Suprapubic skin (tissue), 4 donors: ENCODE measurements at regions not wholly inside any gene's neighbourhood (a gene's known extent, or its start where the extent isn't known, plus 50 kb on each side); places are given as distances from the start of the nearest gene placed in this dataset.

Source experiments
- DNase-seq, 2 donors: peaks; one replicate each; pipeline ENCODE4 v3.0.0-alpha.2; 2019; ENCODE audit warnings: low spot score in 2 of 2
- H3K27ac ChIP-seq: fragments of 200-600 bp; sonication (generic); one replicate; pipeline ENCODE4 v1.5.1; 2019
- H3K27me3 ChIP-seq: fragments of 200-600 bp; sonication (generic); one replicate; pipeline ENCODE4 v1.5.1; 2019
- H3K36me3 ChIP-seq: fragments of 200-600 bp; sonication (generic); one replicate; pipeline ENCODE4 v1.5.1; 2019
- H3K4me1 ChIP-seq: fragments of 200-600 bp; sonication (generic); one replicate; pipeline ENCODE4 v1.5.1; 2019
- H3K4me3 ChIP-seq: fragments of 200-600 bp; sonication (generic); one replicate; pipeline ENCODE4 v1.5.1; 2019; ENCODE audit warnings: mild to moderate bottlenecking
- H3K9me3 ChIP-seq: fragments of 200-600 bp; sonication (generic); one replicate; pipeline ENCODE4 v1.5.1; 2019
- CTCF ChIP-seq, 2 donors: fragments of 200-600 bp in 1 of 2; fragments of 450-650 bp in 1 of 2; sonication (generic) in 1 of 2; IDR thresholded peaks; one replicate each; pipeline ENCODE4 v1.5.1; 2016 to 2019; ENCODE audit warnings: antibody characterized with exemption in 2 of 2, mild to moderate bottlenecking in 1 of 2, moderate library complexity in 1 of 2
- EP300 ChIP-seq: sonication (generic); formaldehyde crosslinking; IDR thresholded peaks from one replicate; pipeline ENCODE4 v1.6.1; 2017; ENCODE audit warnings: antibody characterized with exemption
- POLR2A ChIP-seq, 2 donors: fragments of 450-650 bp; IDR thresholded peaks; one replicate each; pipeline ENCODE4 v1.6.1; 2017; ENCODE audit warnings: antibody characterized with exemption in 2 of 2, mild to moderate bottlenecking in 2 of 2, moderate library complexity in 2 of 2
- POLR2AphosphoS5 ChIP-seq, 3 donors: sonication (generic); formaldehyde crosslinking; IDR thresholded peaks; one replicate each; pipeline ENCODE4 v1.6.1; 2017; ENCODE audit warnings: antibody characterized with exemption in 3 of 3
- WGBS: methylation state at CpG from one replicate; pipeline ENCODE4 v1.1.5; 2018; 5-methylcytosine and 5-hydroxymethylcytosine counted together

DNA sequence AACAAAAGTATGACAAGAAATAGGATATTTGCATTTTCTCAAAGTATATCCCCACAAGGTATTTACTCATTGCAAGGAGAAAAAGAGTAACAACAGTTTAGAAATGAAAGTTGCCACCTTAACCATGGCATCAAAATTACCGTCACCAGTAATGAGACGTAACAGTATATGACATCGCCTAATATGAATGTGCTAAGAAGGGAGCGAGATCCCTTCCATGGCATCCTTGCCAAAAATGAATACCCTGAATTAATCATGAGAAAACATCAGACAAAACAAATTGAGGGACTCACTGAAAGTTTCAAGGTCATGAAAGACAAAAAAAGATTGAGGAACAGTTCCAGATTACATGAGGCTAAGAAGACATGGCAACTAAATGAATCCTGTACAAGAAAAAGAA, 78.9 kb upstream of the MROH9 start:
- no peaks in the 10 kb centered on the region for H3K27me3 ChIP-seq
- H3K36me3 ChIP-seq = no peaks in the 10 kb centered on the region
- no peak overlapping the region for H3K27ac ChIP-seq
- DNase-seq = no peak
- H3K9me3 ChIP-seq = no peaks in the 10 kb centered on the region
- 34% methylated on average over 4 of the region's 4 CpGs for WGBS
- H3K4me3 ChIP-seq = no peak overlapping the region
- TF ChIP-seq POLR2AphosphoS5 (IDR thresholded peaks at IDR 0.05) (no peak), POLR2A (IDR thresholded peaks at IDR 0.05) (no peak), EP300 (no peak), CTCF (IDR thresholded peaks at IDR 0.05) (no peak)
- no peaks in the 10 kb centered on the region for H3K4me1 ChIP-seq

DNA sequence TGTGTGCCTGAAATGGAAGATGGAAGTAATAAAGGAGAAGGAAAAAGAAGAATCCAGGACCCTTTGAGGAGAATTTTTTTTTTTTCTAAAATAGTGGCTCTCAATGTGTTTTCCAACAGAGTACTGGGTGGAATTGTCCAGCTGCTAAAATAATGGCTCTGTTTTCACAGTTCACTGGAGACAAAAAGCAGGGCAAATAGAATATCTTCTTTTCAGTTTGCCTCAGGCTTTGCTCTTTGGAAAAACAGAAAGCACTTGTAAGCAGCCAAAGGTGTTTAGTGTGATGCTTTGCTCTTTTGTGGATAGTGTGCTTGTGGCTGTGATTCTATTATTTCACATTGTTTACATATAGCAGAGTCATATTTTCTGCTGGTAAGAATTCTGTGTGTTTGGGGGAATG, 77.4 kb upstream of the MROH9 start:
- Histone ChIP-seq H3K27ac (no peak overlapping the region), H3K27me3 (no peaks in the 10 kb centered on the region), H3K9me3 (no peaks in the 10 kb centered on the region), H3K4me1 (no peaks in the 10 kb centered on the region), H3K4me3 (no peak overlapping the region), H3K36me3 (no peaks in the 10 kb centered on the region)
- TF ChIP-seq CTCF (IDR thresholded peaks at IDR 0.05) (no peak), EP300 (no peak), POLR2A (IDR thresholded peaks at IDR 0.05) (no peak), POLR2AphosphoS5 (IDR thresholded peaks at IDR 0.05) (no peak)
- no peak for DNase-seq

DNA sequence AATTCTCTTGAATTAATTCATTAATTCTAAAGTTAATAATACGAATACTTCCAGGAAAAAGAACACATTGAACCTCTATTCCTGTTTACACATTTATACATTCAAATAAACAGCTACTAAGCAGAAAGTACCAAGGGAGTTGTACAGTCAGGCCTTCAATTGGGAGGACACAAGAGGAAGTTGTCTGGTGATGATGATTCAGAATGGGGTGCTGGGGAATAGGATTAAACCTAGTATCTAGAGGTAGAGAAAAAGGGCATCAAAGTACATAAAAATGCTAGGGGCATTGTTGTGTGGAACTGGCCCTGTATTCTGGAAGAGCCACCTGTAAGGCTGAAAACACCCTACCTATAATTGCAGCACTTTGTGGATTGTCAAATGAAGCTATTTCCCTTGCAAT, 71.7 kb upstream of the MROH9 start:
- H3K9me3 ChIP-seq = no peaks in the 10 kb centered on the region
- H3K4me3 ChIP-seq = no peak overlapping the region
- no peak overlapping the region for H3K27ac ChIP-seq
- no peaks in the 10 kb centered on the region for H3K27me3 ChIP-seq
- H3K4me1 ChIP-seq = no peaks in the 10 kb centered on the region
- TF ChIP-seq EP300 (no peak), CTCF (IDR thresholded peaks at IDR 0.05) (no peak), POLR2A (IDR thresholded peaks at IDR 0.05) (no peak), POLR2AphosphoS5 (IDR thresholded peaks at IDR 0.05) (no peak)
- no peak for DNase-seq
- WGBS = 86% methylated on average over 1 of the region's 1 CpG
- no peaks in the 10 kb centered on the region for H3K36me3 ChIP-seq

DNA sequence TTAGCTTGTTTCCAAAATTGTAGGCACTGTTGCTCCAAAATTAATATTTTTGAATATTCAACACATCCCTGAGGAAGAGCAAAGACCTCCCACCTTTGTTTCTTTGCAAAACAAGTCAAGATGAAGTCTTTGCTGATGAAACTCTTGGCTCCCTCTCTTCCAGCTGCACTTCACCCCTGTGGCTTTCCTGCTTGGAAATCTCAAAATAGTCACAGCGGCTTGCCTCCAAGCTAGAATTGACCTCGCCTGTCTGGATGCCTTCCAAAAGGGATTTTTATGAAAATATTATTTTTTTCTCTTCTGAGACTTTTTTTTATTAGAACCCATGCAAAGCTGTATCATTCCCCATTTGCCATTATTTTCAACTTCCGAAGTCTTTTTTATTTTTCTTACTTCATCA, 71.1 kb upstream of the MROH9 start:
- Histone ChIP-seq H3K4me1 (no peaks in the 10 kb centered on the region), H3K9me3 (no peaks in the 10 kb centered on the region), H3K27me3 (no peaks in the 10 kb centered on the region), H3K27ac (no peak overlapping the region), H3K36me3 (no peaks in the 10 kb centered on the region), H3K4me3 (no peak overlapping the region)
- DNase-seq = no peak
- WGBS = 53% methylated on average over 3 of the region's 3 CpGs
- TF ChIP-seq EP300 (no peak), POLR2AphosphoS5 (IDR thresholded peaks at IDR 0.05) (no peak), CTCF (IDR thresholded peaks at IDR 0.05) (no peak), POLR2A (IDR thresholded peaks at IDR 0.05) (no peak)

- Histone ChIP-seq H3K4me1 (no peaks in the 10 kb centered on the region), H3K9me3 (no peaks in the 10 kb centered on the region), H3K27me3 (no peaks in the 10 kb centered on the region), H3K36me3 (no peaks in the 10 kb centered on the region), H3K27ac (no peak overlapping the region), H3K4me3 (no peak overlapping the region)
- no peak for TF ChIP-seq EP300
- no peak for TF ChIP-seq POLR2AphosphoS5 (IDR thresholded peaks at IDR 0.05)
- 67% methylated on average over 2 of the region's 2 CpGs for WGBS
- no peak for DNase-seq
Observed at GRCh38 chr1:170864876-170865538, 70.3 kb upstream of the MROH9 start.

- DNase-seq = no peak
- H3K27me3 ChIP-seq = no peaks in the 10 kb centered on the region
- no peaks in the 10 kb centered on the region for H3K36me3 ChIP-seq
- WGBS = 53% methylated on average over 1 of the region's 1 CpG
- H3K27ac ChIP-seq = no peak overlapping the region
- no peak for TF ChIP-seq EP300
- no peak for TF ChIP-seq CTCF (IDR thresholded peaks at IDR 0.05)
- no peak for TF ChIP-seq POLR2AphosphoS5 (IDR thresholded peaks at IDR 0.05)
- no peak for TF ChIP-seq POLR2A (IDR thresholded peaks at IDR 0.05)
- no peak overlapping the region for H3K4me3 ChIP-seq
- no peaks in the 10 kb centered on the region for H3K9me3 ChIP-seq
- H3K4me1 ChIP-seq = no peaks in the 10 kb centered on the region
Observed at GRCh38 chr1:170866646-170867045, 68.7 kb upstream of the MROH9 start.
